GM18511 (cell line): ENCODE measurements at regions not wholly inside any gene's neighbourhood (a gene's known extent, or its start where the extent isn't known, plus 50 kb on each side); places are given as distances from the start of the nearest gene placed in this dataset.
"Not testable (repeated sequence)": the region's sequence is repeated elsewhere in the genome, so short reads cannot be mapped to it uniquely, and the experiment has no call there.

Experiments used
- ATAC-seq: cut with Tn5 transposase; IDR thresholded peaks from one replicate; pipeline ENCODE4 v1.9.1; 2021; ENCODE audit warnings: mild to moderate bottlenecking, moderate library complexity; ENCODE audit not compliant: unreplicated experiment

GRCh38 chr4:42205541-42205940 is 53.1 kb upstream of the BEND4 start:
- ATAC-seq: no peak

DNA sequence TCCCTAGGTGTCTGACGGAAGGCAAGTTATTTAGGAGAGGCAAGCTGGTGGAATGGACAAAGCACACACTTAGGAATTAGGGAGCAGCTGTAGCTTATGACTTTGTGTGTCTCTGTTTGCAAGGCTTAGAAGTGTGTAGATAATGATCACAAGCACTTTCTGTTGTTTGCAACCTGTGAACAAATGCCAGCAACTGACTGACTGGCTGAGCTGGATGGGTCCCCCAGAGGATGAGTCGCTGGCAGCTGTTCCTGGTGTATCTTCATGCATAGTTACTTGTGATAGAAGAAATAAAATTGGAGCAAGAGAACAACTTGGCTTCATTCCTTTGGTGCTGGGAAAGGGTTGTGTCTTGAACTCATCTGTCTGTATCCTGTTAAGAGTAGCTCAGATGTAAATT is 64.2 kb upstream of the BEND4 start:
- no peak for ATAC-seq

DNA sequence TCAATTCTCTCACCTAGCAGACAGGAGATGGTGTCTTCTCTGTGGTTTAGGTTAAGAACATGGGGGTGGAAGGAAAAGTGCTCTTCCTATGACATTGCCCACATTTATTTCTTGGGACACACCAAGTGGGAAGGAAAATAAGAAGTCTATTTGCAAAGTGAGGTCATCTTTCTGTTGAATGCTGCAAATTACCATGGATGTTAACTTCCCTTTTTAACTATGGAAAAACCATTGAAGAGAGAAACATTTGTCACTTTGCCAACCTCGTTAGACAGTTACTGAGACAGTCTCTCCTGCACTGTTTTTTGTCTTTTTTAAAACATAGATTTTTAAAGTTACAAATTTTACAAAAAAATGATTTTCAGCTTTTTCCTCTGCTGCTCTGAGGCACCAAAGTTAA is 72.8 kb upstream of the BEND4 start:
- ATAC-seq: no peak

DNA sequence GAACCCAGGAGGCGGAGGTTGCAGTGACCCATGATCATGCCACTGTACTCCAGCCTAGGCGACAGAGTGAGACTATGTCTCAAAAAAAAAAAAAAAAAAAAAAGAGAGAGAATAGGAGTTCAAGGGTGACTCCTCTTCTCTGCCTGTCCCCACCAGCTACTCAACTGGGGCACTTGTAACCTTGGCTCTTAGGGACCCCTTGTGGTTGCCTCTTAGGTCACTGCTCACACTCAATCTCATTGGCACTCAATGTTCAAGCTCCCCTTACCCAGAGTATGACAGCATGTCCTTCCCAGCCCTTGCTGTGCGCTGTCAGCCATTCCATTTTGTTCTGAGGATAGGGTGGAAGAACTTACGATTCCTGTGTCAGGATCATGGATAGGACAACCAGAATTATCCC is 82.4 kb upstream of the BEND4 start:
- ATAC-seq: no peak

GRCh38 chr4:42235304-42236021 is 83.0 kb upstream of the BEND4 start:
- ATAC-seq: no peak

GRCh38 chr4:42237010-42237409 is 84.6 kb upstream of the BEND4 start:
- no peak for ATAC-seq

- no peak for ATAC-seq
Observed at GRCh38 chr4:42237451-42237850, 85.0 kb upstream of the BEND4 start.

- no peak for ATAC-seq
Observed at GRCh38 chr4:42248972-42249371, 96.5 kb upstream of the BEND4 start.

- no peak for ATAC-seq
Observed at GRCh38 chr4:42252315-42252714, 99.9 kb upstream of the BEND4 start.

- not testable (repeated sequence) for ATAC-seq
Observed at GRCh38 chr4:42257645-42258044, 105.2 kb upstream of the BEND4 start.

GRCh38 chr4:42262701-42263490 is 110.4 kb upstream of the BEND4 start:
- ATAC-seq: no peak

GRCh38 chr4:42265782-42266602 is 113.5 kb upstream of the BEND4 start:
- no peak for ATAC-seq

- peak; percentile 55 for ATAC-seq
Observed at GRCh38 chr4:42267724-42268123, 115.3 kb upstream of the BEND4 start.

- no peak for ATAC-seq
Observed at GRCh38 chr4:42268824-42269223, 116.4 kb upstream of the BEND4 start.

DNA sequence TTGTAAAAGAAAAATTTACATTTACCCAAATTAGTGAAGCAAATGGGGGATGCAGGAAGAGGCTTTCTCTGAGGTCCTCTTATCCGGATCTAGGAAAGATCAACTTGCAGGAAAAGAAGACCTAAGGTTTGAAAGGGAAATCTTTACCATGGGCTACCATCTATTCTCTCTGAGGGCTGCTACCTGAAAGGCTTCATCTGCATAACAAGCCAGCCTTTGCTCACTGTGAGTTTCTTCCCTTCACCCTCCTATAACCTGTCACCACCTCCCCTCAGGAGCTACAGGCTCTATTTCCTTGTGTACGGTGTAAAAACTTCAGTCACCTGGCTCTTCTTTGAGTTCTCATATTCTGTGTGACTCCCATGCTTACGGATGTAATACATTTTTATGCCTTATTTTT is 118.6 kb upstream of the BEND4 start:
- no peak for ATAC-seq

- ATAC-seq: no peak
Observed at GRCh38 chr4:42277291-42277690, 120.0 kb upstream of the SHISA3 start.

GRCh38 chr4:42278709-42279324 is 118.5 kb upstream of the SHISA3 start:
- ATAC-seq: no peak

GRCh38 chr4:42280327-42281095 is 116.8 kb upstream of the SHISA3 start:
- ATAC-seq: no peak

DNA sequence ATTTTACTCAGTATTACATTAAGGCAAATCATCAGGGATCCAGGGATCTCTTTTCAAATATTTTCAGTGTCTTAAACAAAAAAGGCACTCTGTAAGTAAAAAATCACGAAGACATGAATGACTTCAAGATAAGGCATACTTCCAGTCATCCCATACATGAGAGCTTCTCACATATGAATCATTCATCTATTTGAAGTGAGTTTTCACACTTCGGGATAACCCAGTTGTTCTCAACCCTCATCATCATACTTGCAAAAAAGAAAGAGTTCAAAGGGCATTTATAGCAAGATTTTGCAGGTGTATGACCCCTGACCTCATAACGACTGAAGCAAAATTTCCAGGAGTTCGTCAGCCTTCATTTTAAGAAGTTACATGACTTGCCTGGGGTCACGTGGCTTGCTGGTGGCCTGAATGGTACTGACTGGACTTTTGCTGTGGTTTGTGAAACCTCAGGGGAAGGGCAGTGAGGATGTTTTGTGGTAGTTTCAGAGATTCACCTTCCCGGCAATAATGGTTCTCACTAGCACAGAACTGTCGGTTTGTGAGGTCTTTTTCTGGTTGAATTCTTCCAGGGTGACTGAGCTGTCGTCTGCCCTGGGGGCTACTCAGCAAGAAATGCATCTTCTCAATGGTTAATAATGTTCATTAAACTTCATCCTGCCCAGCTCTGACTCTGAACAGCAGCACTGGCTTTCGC is 115.8 kb upstream of the SHISA3 start:
- ATAC-seq: peak; percentile 74
